Stomach (tissue), 8 donors: ENCODE measurements at regions not wholly inside any gene's neighbourhood (a gene's known extent, or its start where the extent isn't known, plus 50 kb on each side); places are given as distances from the start of the nearest gene placed in this dataset.

Source experiments
- DNase-seq, 2 donors: peaks; one replicate each; pipeline versions ENCODE4 v3.0.0 to v3.0.0-alpha.2; 2013 to 2019
- H3K27ac ChIP-seq, 5 donors: fragments of 200-600 bp in 4 of 5; sonication (generic) in 4 of 5; one replicate each; pipeline ENCODE4 v1.5.1; 2013 to 2019; ENCODE audit warnings: mild to moderate bottlenecking in 1 of 5, moderate library complexity in 1 of 5
- H3K27me3 ChIP-seq, 3 donors: fragments of 200-600 bp; sonication (generic); one replicate each; pipeline ENCODE4 v1.5.1; 2017 to 2019; ENCODE audit warnings: mixed run types in 1 of 3
- H3K36me3 ChIP-seq, 4 donors: fragments of 200-600 bp; sonication (generic); 1 replicate in 3 of 4; 2 replicates in 1 of 4; pipeline ENCODE4 v1.5.1; 2016 to 2019
- H3K4me1 ChIP-seq, 4 donors: fragments of 200-600 bp; sonication (generic); one replicate each; pipeline ENCODE4 v1.5.1; 2016 to 2019
- H3K4me3 ChIP-seq, 4 donors: fragments of 200-600 bp; sonication (generic) in 3 of 4; one replicate each; pipeline ENCODE4 v1.5.1; 2016 to 2019; ENCODE audit warnings: mild to moderate bottlenecking in 1 of 4
- H3K9me3 ChIP-seq, 4 donors: fragments of 200-600 bp; sonication (generic); one replicate each; pipeline ENCODE4 v1.5.1; 2016 to 2019
- CTCF ChIP-seq, 7 experiments: fragments of 450-650 bp in 4 of 7; fragments of 200-600 bp in 3 of 7; sonication (generic) in 3 of 7; IDR thresholded peaks; one replicate each; pipeline ENCODE4 v1.5.1; 2016 to 2019; ENCODE audit warnings: antibody characterized with exemption in 7 of 7, control low read depth in 2 of 7, mild to moderate bottlenecking in 1 of 7
- EP300 ChIP-seq: sonication (generic); formaldehyde crosslinking; IDR thresholded peaks from one replicate; pipeline ENCODE4 v1.6.1; 2017; ENCODE audit warnings: antibody characterized with exemption
- POLR2A ChIP-seq, 4 donors: fragments of 450-650 bp; IDR thresholded peaks; one replicate each; pipeline ENCODE4 v1.6.1; 2016; ENCODE audit warnings: antibody characterized with exemption in 4 of 4, control low read depth in 2 of 4, mild to moderate bottlenecking in 1 of 4, moderate library complexity in 1 of 4
- POLR2AphosphoS5 ChIP-seq, 3 donors: sonication (generic); formaldehyde crosslinking; IDR thresholded peaks; one replicate each; pipeline ENCODE4 v1.6.1; 2016; ENCODE audit warnings: antibody characterized with exemption in 3 of 3
- WGBS, 5 donors: extraction: QIAGEN DNeasy Blood & Tissue Kit in 3 of 5; methylation state at CpG; one replicate each; pipeline versions ENCODE4 v1.1.5 to v1.1.7; 2013 to 2018; 5-methylcytosine and 5-hydroxymethylcytosine counted together
- intact Hi-C: fragments of 100-400 bp; cut with DNase I; formaldehyde crosslinking; loops from one replicate; pipeline ENCODE4 v1.15.1; 2023; ENCODE audit warnings: low total_unique reads
- donor health status: healthy with polysubstance abuse.
- donor health status: Bipolar disorder and iron deficiency.
- donor health status: healthy.

DNA sequence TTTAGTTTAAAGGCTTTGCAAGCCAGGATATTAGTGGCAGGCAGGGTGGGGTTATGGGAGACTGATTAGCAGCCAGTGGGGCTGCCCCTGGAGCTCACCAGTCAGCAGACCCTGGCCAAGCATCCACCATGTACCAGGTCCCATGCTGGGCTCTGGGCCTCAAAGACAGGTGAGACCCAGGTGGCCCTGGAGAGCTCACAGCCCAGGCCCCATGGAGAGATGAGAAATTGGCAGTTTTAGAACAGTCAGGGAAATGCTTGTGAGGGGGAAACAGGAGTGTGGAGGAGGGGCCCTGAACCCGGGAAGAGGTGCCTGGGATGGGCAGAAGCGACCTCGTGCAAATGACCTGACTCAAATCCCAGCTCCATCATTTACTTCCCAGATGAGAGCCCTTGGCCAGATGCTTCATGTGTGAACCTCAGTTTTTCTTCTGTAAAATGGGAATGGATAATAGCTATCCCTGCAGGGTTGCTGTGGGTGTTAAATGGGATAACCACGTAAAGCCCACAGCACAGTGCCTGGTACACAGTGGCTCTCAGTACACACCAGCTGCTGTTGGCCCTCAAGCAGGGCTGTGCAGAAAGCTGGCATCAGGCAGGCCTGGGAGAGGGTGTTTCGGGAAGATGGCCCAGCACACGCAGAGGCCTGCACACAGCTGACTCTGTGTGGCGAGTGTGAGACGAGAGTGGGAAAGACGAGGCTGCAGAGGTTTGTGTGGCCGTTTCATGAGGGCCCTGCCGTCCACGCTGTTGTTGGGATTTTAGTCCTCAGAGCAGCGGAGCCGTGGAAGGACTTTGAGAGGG is 518.5 kb downstream of the PTPRU start:
- WGBS, 5 donors = 71 to 75% (median 73%) methylated on average over 13 to 14 of the region's 14 CpGs
- TF ChIP-seq POLR2AphosphoS5 (IDR thresholded peaks at IDR 0.05) = no peak
- no peak for TF ChIP-seq EP300
- no peak for TF ChIP-seq POLR2A (IDR thresholded peaks at IDR 0.05)
- TF ChIP-seq CTCF (IDR thresholded peaks at IDR 0.05) = no peak
- no peak for DNase-seq
- Histone ChIP-seq H3K4me3 (no peak overlapping the region), H3K9me3 (no peaks in the 10 kb centered on the region), H3K36me3 (no peaks in the 10 kb centered on the region), H3K27me3 (peaks cover 0 to 54% (median 0%) of the 10 kb centered on the region in 3 donors), H3K4me1 (no peaks in the 10 kb centered on the region), H3K27ac (no peak overlapping the region)
- intact Hi-C loops = no loop called here

DNA sequence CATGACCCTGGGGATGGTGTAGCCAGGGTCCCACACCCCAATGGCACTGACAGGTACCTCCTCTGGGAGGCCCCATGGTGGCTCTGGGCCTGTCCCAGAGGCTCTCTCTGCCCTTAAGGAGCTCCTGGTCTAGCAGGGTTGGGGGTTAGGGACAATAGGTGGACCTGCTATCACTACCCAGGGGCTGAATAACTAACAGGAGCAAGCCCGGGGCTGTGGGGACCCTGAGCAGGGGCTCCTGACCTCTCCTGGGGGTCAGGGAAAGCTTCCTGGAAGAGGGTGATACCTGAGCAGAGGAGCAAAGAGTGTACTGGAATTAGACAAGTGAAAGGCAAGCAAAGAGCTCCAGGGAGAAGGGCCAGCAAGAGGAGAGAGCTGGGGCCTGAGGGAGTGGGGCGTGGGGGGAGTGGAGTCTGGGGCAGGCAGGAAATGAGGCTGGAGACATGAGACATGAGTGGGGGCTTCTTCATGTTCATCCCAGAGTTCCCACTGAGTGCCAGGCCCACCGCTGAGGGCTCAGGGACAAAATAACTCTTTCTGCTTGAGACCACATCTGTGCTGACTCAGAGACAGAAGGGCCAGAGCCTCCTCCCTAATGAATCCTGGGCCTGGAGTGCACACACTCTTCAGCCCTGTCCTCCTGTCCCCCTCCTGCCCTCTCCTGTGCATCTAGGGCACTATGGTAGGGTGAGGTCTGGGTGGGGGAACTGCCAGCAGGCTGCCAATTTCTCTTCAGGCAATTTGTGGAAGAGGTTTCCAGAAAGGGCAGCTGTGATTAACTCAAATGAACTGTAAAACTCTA is 517.6 kb downstream of the PTPRU start:
- no peak for DNase-seq
- Histone ChIP-seq H3K27me3 (peaks cover 0 to 54% (median 0%) of the 10 kb centered on the region in 3 donors), H3K4me3 (no peak overlapping the region), H3K36me3 (no peaks in the 10 kb centered on the region), H3K4me1 (no peaks in the 10 kb centered on the region), H3K9me3 (no peaks in the 10 kb centered on the region), H3K27ac (no peak overlapping the region)
- intact Hi-C loops = no loop called here
- WGBS, 5 donors = 28 to 65% (median 50%) methylated on average over 3 of the region's 3 CpGs
- no peak for TF ChIP-seq POLR2A (IDR thresholded peaks at IDR 0.05)
- no peak for TF ChIP-seq EP300
- no peak for TF ChIP-seq CTCF (IDR thresholded peaks at IDR 0.05)
- TF ChIP-seq POLR2AphosphoS5 (IDR thresholded peaks at IDR 0.05) = no peak

DNA sequence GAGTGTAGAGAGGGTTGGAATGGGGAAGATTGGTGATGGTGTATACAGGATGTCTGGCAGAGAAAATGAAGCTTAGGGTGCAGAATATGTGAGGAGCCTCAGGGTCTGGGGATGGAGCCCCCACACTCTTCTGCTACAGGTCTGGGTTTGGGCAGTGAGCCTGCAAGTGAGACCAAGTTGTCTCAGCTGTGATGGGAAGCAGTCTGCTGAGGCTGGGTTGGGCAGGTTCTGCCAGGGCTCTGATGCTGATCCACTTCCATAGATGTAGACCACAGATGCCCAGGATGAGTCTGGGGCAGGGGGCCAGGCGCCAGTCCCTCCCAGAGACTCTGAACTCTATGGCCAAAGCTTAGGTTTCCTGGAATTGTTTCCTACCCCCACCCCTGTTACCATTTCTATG is 516.9 kb downstream of the PTPRU start:
- peaks cover 0 to 50% (median 0%) of the 10 kb centered on the region in 3 donors for H3K27me3 ChIP-seq
- H3K36me3 ChIP-seq = no peaks in the 10 kb centered on the region
- no peaks in the 10 kb centered on the region for H3K9me3 ChIP-seq
- no peaks in the 10 kb centered on the region for H3K4me1 ChIP-seq
- DNase-seq = no peak
- TF ChIP-seq CTCF (IDR thresholded peaks at IDR 0.05) (no peak), POLR2A (IDR thresholded peaks at IDR 0.05) (no peak), POLR2AphosphoS5 (IDR thresholded peaks at IDR 0.05) (no peak), EP300 (no peak)
- H3K27ac ChIP-seq = no peak overlapping the region
- intact Hi-C loops = no loop called here
- no peak overlapping the region for H3K4me3 ChIP-seq
- 61 to 94% (median 64%) methylated on average over 1 of the region's 1 CpG for WGBS, 5 donors

DNA sequence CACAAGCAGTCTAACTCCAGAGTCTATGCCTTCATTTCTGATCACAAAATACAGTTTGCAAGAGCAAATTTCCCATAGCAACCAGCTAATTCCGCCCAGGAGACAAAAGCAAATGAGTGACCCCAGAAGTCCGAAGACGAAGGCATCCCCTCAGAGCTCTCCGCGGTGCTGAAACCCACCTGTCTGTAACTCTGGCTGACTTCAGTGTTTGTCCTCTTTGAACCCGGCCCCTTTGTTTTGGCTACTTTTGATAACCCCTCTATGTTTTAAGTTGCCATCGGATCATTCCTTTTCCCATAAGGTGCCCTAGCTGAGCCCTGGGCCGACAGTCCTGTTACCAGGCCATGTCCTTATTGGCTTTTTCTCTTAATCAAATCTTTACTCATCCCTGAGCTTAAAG is 515.8 kb downstream of the PTPRU start:
- Histone ChIP-seq H3K27me3 (peaks cover 0 to 41% (median 0%) of the 10 kb centered on the region in 3 donors), H3K27ac (no peak overlapping the region), H3K4me3 (no peak overlapping the region), H3K36me3 (no peaks in the 10 kb centered on the region), H3K4me1 (no peaks in the 10 kb centered on the region), H3K9me3 (no peaks in the 10 kb centered on the region)
- intact Hi-C loops = no loop called here
- WGBS, 5 donors = 16 to 29% (median 22%) methylated on average over 8 of the region's 8 CpGs
- no peak for DNase-seq
- TF ChIP-seq POLR2A (IDR thresholded peaks at IDR 0.05) = no peak
- TF ChIP-seq POLR2AphosphoS5 (IDR thresholded peaks at IDR 0.05) = no peak
- TF ChIP-seq EP300 = no peak
- TF ChIP-seq CTCF (IDR thresholded peaks at IDR 0.05) = no peak
